ENCODE measurements at regions not wholly inside any gene's neighbourhood (a gene's known extent, or its start where the extent isn't known, plus 50 kb on each side); places are given as distances from the start of the nearest gene placed in this dataset.

DNA sequence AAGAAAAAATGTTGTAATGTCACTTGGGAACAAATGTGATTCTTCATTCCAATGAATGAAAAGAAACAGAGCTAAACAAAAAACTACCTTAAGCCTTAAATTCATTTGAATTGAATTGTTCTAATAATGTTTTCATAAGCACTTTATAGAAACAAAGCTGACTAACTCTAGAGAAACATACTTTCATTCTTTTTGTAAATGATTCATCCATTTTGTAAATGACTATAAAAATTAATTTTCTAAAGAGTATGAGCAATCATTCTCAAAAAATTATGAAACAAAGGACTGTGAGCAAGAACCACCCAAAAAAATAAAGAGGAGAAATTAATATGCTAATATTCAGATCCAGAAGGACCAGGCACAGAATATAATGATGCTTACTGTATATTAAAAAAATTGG is 986.5 kb upstream of the CHORDC1 start:
- CTCF ChIA-PET = no interaction called here
- Histone ChIP-seq H3K27ac (ENCODE audit: extremely low read depth, low read depth, low read length) (no peak overlapping the region), H3K4me3 (ENCODE audit: low read depth, low read length) (no peak overlapping the region), H3K9me3 (ENCODE audit: control insufficient read depth, insufficient read depth, low read depth, low read length) (no peaks in the 10 kb centered on the region), H3K36me3 (ENCODE audit: control insufficient read depth in 2 of 2, insufficient read depth in 1 of 2, low read length in 2 of 2) (no peaks in the 10 kb centered on the region), H3K4me1 (ENCODE audit: control insufficient read depth, insufficient read depth, low read length) (no peaks in the 10 kb centered on the region)
- TF ChIP-seq ZBTB8A (tag by site-specific recombination; IDR thresholded peaks at IDR 0.05) = no peak
- TF ChIP-seq, protein P1, sequence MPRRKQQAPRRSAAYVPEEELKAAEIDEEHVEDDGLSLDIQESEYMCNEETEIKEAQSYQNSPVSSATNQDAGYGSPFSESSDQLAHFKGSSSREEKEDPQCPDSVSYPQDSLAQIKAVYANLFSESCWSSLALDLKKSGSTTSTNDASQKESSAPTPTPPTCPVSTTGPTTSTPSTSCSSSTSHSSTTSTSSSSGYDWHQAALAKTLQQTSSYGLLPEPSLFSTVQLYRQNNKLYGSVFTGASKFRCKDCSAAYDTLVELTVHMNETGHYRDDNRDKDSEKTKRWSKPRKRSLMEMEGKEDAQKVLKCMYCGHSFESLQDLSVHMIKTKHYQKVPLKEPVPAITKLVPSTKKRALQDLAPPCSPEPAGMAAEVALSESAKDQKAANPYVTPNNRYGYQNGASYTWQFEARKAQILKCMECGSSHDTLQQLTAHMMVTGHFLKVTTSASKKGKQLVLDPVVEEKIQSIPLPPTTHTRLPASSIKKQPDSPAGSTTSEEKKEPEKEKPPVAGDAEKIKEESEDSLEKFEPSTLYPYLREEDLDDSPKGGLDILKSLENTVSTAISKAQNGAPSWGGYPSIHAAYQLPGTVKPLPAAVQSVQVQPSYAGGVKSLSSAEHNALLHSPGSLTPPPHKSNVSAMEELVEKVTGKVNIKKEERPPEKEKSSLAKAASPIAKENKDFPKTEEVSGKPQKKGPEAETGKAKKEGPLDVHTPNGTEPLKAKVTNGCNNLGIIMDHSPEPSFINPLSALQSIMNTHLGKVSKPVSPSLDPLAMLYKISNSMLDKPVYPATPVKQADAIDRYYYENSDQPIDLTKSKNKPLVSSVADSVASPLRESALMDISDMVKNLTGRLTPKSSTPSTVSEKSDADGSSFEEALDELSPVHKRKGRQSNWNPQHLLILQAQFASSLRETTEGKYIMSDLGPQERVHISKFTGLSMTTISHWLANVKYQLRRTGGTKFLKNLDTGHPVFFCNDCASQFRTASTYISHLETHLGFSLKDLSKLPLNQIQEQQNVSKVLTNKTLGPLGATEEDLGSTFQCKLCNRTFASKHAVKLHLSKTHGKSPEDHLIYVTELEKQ (tag by site-specific recombination; IDR thresholded peaks at IDR 0.05; ENCODE audit: borderline replicate concordance) = no peak
- TF ChIP-seq, protein P2, sequence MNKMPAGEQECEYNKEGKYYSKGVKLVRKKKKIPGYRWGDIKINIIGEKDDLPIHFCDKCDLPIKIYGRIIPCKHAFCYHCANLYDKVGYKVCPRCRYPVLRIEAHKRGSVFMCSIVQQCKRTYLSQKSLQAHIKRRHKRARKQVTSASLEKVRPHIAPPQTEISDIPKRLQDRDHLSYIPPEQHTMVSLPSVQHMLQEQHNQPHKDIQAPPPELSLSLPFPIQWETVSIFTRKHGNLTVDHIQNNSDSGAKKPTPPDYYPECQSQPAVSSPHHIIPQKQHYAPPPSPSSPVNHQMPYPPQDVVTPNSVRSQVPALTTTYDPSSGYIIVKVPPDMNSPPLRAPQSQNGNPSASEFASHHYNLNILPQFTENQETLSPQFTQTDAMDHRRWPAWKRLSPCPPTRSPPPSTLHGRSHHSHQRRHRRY (tag by site-specific recombination; IDR thresholded peaks at IDR 0.05) = no peak
- TF ChIP-seq ZNF157 (tag by site-specific recombination; IDR thresholded peaks at IDR 0.05) = no peak
- TF ChIP-seq, protein P3, sequence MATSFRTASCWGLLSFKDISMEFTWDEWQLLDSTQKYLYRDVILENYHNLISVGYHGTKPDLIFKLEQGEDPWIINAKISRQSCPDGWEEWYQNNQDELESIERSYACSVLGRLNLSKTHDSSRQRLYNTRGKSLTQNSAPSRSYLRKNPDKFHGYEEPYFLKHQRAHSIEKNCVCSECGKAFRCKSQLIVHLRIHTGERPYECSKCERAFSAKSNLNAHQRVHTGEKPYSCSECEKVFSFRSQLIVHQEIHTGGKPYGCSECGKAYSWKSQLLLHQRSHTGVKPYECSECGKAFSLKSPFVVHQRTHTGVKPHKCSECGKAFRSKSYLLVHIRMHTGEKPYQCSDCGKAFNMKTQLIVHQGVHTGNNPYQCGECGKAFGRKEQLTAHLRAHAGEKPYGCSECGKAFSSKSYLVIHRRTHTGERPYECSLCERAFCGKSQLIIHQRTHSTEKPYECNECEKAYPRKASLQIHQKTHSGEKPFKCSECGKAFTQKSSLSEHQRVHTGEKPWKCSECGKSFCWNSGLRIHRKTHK (tag by site-specific recombination; IDR thresholded peaks at IDR 0.05) = no peak
- TF ChIP-seq ZNF623 (tag by site-specific recombination; IDR thresholded peaks at IDR 0.05) = no peak
- no peak for TF ChIP-seq ZEB2 (tag by site-specific recombination; IDR thresholded peaks at IDR 0.05)
- TF ChIP-seq, protein P4, sequence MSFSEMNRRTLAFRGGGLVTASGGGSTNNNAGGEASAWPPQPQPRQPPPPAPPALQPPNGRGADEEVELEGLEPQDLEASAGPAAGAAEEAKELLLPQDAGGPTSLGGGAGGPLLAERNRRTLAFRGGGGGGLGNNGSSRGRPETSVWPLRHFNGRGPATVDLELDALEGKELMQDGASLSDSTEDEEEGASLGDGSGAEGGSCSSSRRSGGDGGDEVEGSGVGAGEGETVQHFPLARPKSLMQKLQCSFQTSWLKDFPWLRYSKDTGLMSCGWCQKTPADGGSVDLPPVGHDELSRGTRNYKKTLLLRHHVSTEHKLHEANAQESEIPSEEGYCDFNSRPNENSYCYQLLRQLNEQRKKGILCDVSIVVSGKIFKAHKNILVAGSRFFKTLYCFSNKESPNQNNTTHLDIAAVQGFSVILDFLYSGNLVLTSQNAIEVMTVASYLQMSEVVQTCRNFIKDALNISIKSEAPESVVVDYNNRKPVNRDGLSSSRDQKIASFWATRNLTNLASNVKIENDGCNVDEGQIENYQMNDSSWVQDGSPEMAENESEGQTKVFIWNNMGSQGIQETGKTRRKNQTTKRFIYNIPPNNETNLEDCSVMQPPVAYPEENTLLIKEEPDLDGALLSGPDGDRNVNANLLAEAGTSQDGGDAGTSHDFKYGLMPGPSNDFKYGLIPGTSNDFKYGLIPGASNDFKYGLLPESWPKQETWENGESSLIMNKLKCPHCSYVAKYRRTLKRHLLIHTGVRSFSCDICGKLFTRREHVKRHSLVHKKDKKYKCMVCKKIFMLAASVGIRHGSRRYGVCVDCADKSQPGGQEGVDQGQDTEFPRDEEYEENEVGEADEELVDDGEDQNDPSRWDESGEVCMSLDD (tag by site-specific recombination; IDR thresholded peaks at IDR 0.05) = no peak
- TF ChIP-seq ZNF155 (tag by site-specific recombination; IDR thresholded peaks at IDR 0.05) = no peak
- TF ChIP-seq ZBTB21 (tag by site-specific recombination; IDR thresholded peaks at IDR 0.05) = no peak
- no peak for TF ChIP-seq ZNF747 (tag by site-specific recombination; IDR thresholded peaks at IDR 0.05)
- TF ChIP-seq BCL11B (tag by site-specific recombination; IDR thresholded peaks at IDR 0.05; ENCODE audit: low read depth) = no peak
- no peak for TF ChIP-seq ZNF19 (tag by site-specific recombination; IDR thresholded peaks at IDR 0.05; ENCODE audit: low read depth)
- TF ChIP-seq, protein P5, sequence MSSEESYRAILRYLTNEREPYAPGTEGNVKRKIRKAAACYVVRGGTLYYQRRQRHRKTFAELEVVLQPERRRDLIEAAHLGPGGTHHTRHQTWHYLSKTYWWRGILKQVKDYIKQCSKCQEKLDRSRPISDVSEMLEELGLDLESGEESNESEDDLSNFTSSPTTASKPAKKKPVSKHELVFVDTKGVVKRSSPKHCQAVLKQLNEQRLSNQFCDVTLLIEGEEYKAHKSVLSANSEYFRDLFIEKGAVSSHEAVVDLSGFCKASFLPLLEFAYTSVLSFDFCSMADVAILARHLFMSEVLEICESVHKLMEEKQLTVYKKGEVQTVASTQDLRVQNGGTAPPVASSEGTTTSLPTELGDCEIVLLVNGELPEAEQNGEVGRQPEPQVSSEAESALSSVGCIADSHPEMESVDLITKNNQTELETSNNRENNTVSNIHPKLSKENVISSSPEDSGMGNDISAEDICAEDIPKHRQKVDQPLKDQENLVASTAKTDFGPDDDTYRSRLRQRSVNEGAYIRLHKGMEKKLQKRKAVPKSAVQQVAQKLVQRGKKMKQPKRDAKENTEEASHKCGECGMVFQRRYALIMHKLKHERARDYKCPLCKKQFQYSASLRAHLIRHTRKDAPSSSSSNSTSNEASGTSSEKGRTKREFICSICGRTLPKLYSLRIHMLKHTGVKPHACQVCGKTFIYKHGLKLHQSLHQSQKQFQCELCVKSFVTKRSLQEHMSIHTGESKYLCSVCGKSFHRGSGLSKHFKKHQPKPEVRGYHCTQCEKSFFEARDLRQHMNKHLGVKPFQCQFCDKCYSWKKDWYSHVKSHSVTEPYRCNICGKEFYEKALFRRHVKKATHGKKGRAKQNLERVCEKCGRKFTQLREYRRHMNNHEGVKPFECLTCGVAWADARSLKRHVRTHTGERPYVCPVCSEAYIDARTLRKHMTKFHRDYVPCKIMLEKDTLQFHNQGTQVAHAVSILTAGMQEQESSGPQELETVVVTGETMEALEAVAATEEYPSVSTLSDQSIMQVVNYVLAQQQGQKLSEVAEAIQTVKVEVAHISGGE (tag by site-specific recombination; conservative IDR thresholded peaks at IDR 0.05; ENCODE audit: low read depth) = no peak
- TF ChIP-seq SP2 (tag by site-specific recombination; IDR thresholded peaks at IDR 0.05) = no peak
- TF ChIP-seq, protein P6, sequence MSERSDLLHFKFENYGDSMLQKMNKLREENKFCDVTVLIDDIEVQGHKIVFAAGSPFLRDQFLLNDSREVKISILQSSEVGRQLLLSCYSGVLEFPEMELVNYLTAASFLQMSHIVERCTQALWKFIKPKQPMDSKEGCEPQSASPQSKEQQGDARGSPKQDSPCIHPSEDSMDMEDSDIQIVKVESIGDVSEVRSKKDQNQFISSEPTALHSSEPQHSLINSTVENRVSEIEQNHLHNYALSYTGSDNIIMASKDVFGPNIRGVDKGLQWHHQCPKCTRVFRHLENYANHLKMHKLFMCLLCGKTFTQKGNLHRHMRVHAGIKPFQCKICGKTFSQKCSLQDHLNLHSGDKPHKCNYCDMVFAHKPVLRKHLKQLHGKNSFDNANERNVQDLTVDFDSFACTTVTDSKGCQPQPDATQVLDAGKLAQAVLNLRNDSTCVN (tag by site-specific recombination; optimal IDR thresholded peaks at IDR 0.05) = no peak
- TF ChIP-seq ZSCAN23 (tag by site-specific recombination; IDR thresholded peaks at IDR 0.05) = no peak
- TF ChIP-seq ZSCAN30 (tag by site-specific recombination; IDR thresholded peaks at IDR 0.05) = no peak
- TF ChIP-seq ZNF223 (tag by site-specific recombination; IDR thresholded peaks at IDR 0.05) = no peak
- POLR2A ChIA-PET = no interaction called here
